WTC11 (cell line): ENCODE measurements at regions not wholly inside any gene's neighbourhood (a gene's known extent, or its start where the extent isn't known, plus 50 kb on each side); places are given as distances from the start of the nearest gene placed in this dataset.

Experiments
- ATAC-seq: fragments of 200-7000 bp; cut with Tn5 transposase; 2 replicates; pipeline ENCODE4 v1.10.0; 2021; ENCODE audit warnings: mild to moderate bottlenecking, moderate library complexity
- CTCF ChIA-PET: fragments of 300-600 bp; sonication (Branson Sonifier 250); formaldehyde crosslinking; loops from one replicate; lab custom pipeline; 2021; ENCODE audit warnings: antibody characterized with exemption; lab: Charles Lee
- POLR2A ChIA-PET: fragments of 350-600 bp; sonication (Branson Sonifier 250); formaldehyde crosslinking; loops from one replicate; lab custom pipeline; 2021; ENCODE audit warnings: antibody characterized with exemption; lab: Charles Lee
- DNase-seq: peaks from one replicate; pipeline ENCODE4 v3.0.0; 2021; ENCODE audit warnings: low spot score
- H3K27ac Mint-ChIP-seq: 2 replicates; pipeline ENCODE4 v1.8.0; 2021; ENCODE audit warnings: mixed read lengths
- H3K27me3 Mint-ChIP-seq: 2 replicates; pipeline ENCODE4 v1.8.0; 2021; ENCODE audit warnings: low read depth, mild to moderate bottlenecking, moderate library complexity, mixed read lengths
- H3K36me3 Mint-ChIP-seq: 2 replicates; pipeline ENCODE4 v1.8.0; 2021; ENCODE audit warnings: mixed read lengths
- H3K4me1 Mint-ChIP-seq: 2 replicates; pipeline ENCODE4 v1.8.0; 2022; ENCODE audit warnings: mixed read lengths
- H3K4me3 Mint-ChIP-seq: 2 replicates; pipeline ENCODE4 v1.8.0; 2021; ENCODE audit warnings: mild to moderate bottlenecking, moderate library complexity, mixed read lengths
- H3K9me3 Mint-ChIP-seq: 2 replicates; pipeline ENCODE4 v1.8.0; 2021; ENCODE audit warnings: mixed read lengths
- EMX1 ChIP-seq: fragments of 250-450 bp; sonication (Bioruptor Pico); IDR thresholded peaks from 2 replicates; pipeline ENCODE4 v1.8.0; 2021; ENCODE audit warnings: mild to moderate bottlenecking
- FOXK1 ChIP-seq: sonication (generic); formaldehyde crosslinking; IDR thresholded peaks from 2 replicates; pipeline ENCODE4 v1.8.0; 2022; ENCODE audit warnings: mild to moderate bottlenecking, moderate library complexity, missing genetic modification reagents
- FOXP1 ChIP-seq: sonication (generic); formaldehyde crosslinking; IDR thresholded peaks from 2 replicates; pipeline ENCODE4 v1.8.0; 2022; ENCODE audit warnings: missing genetic modification reagents, mild to moderate bottlenecking, moderate library complexity, borderline replicate concordance
- GRHL2 ChIP-seq: fragments of 250-450 bp; sonication (Bioruptor Pico); IDR thresholded peaks from 2 replicates; pipeline ENCODE4 v1.8.0; 2022; ENCODE audit warnings: mild to moderate bottlenecking, moderate library complexity; ENCODE audit not compliant: insufficient replicate concordance, severe bottlenecking
- JAZF1 ChIP-seq: fragments of 250-450 bp; sonication (Bioruptor Pico); IDR thresholded peaks from 2 replicates; pipeline ENCODE4 v1.9.0; 2021; ENCODE audit warnings: moderate library complexity, mild to moderate bottlenecking, inconsistent platforms
- MXD4 ChIP-seq: fragments of 250-450 bp; sonication (Bioruptor Pico); IDR thresholded peaks from 2 replicates; pipeline ENCODE4 v1.8.0; 2021; ENCODE audit warnings: mild to moderate bottlenecking, moderate library complexity, borderline replicate concordance
- OVOL2 ChIP-seq: fragments of 250-450 bp; sonication (Bioruptor Pico); IDR thresholded peaks from 2 replicates; pipeline ENCODE4 v1.9.0; 2021; ENCODE audit warnings: mild to moderate bottlenecking, borderline replicate concordance
- PRRX2 ChIP-seq: fragments of 250-450 bp; sonication (Bioruptor Pico); IDR thresholded peaks from 2 replicates; pipeline ENCODE4 v1.8.0; 2021; ENCODE audit warnings: mild to moderate bottlenecking
- TCF7 ChIP-seq: sonication (generic); formaldehyde crosslinking; IDR thresholded peaks from 2 replicates; pipeline ENCODE4 v1.8.0; 2022; ENCODE audit warnings: mild to moderate bottlenecking, low read depth, missing genetic modification reagents, moderate library complexity
- TP53 ChIP-seq: sonication (generic); formaldehyde crosslinking; IDR thresholded peaks from 2 replicates; pipeline ENCODE4 v1.8.1; 2023; ENCODE audit warnings: mild to moderate bottlenecking, missing genetic modification reagents
- ZNF121 ChIP-seq: sonication (generic); formaldehyde crosslinking; IDR thresholded peaks from 2 replicates; pipeline ENCODE4 v1.8.0; 2023; ENCODE audit warnings: missing genetic modification reagents
- ZNF671 ChIP-seq: fragments of 250-450 bp; sonication (Bioruptor Pico); IDR thresholded peaks from 2 replicates; pipeline ENCODE4 v1.8.0; 2021; ENCODE audit warnings: mild to moderate bottlenecking
- TF ChIP-seq, protein P1 (sequence below): fragments of 250-450 bp; sonication (Bioruptor Pico); conservative IDR thresholded peaks from 2 replicates; pipeline ENCODE4 v1.9.0; 2021; ENCODE audit warnings: mild to moderate bottlenecking
- TF ChIP-seq, protein P2 (sequence below): fragments of 250-450 bp; sonication (Bioruptor Pico); IDR thresholded peaks from 2 replicates; pipeline ENCODE4 v1.8.0; 2021; ENCODE audit warnings: mild to moderate bottlenecking
- TF ChIP-seq, protein P3 (sequence below): fragments of 250-450 bp; sonication (Bioruptor Pico); IDR thresholded peaks from 2 replicates; pipeline ENCODE4 v1.9.0; 2021; ENCODE audit warnings: moderate library complexity, mild to moderate bottlenecking, inconsistent platforms, borderline replicate concordance
- TF ChIP-seq, protein P4 (sequence below): fragments of 250-450 bp; sonication (Bioruptor Pico); IDR thresholded peaks from 2 replicates; pipeline ENCODE4 v1.9.0; 2021; ENCODE audit warnings: mild to moderate bottlenecking
- TF ChIP-seq, protein P5 (sequence below): sonication (generic); formaldehyde crosslinking; IDR thresholded peaks from 2 replicates; pipeline ENCODE4 v1.8.1; 2022; ENCODE audit warnings: mild to moderate bottlenecking, moderate library complexity, missing genetic modification reagents

DNA sequence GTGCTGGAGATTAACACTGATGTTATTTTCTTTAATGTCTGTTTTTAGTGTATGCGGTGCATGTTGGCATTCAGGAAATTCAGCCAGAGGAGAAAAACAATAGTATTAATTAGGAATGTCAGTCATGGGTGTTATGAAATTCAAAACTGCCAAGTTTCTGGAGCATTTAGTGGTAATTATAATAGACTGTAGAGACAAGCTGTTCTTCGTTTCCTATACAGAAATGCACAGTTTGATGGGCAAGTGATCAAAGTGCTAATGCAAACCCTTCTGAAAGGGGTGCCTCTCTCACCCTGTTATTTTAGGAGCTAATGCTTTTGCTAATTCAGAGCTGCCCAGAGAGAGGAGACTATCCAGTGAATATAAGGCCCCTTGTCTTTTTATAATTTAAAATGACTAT lies 573.8 kb upstream of the EEF2KMT start (continued):
- TF ChIP-seq, protein P1, sequence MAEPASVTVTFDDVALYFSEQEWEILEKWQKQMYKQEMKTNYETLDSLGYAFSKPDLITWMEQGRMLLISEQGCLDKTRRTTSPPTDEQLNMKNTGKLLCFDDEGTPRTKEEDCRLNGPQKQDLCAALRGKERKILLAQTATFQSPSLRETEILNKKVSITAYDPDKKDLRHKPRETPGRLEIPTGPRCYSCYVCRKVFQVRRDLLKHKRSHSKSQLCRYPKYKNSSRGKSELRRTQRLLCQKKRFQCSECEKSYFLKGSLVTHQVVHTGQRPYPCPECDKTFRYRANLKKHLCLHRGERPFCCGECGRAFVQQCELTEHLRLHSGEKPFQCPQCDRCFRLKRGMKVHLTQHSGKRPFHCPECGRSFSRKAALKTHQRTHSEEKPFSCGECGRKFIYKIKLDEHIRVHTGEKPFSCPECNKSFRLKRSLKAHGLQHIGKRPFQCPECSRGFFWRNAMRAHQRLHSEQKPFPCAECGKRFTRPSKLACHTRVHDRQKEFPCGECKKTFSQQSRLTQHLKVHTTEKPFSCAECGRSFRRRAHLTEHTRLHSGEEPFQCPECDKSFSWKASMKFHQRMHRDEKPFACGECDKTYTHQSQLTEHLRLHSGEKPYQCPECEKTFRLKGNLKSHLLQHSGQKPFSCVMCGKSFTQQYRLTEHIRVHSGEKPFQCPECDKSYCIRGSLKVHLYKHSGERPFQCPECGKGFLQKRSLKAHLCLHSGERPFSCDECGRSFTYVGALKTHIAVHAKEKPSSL (CRISPR knock-in tag), result no peak

DNA sequence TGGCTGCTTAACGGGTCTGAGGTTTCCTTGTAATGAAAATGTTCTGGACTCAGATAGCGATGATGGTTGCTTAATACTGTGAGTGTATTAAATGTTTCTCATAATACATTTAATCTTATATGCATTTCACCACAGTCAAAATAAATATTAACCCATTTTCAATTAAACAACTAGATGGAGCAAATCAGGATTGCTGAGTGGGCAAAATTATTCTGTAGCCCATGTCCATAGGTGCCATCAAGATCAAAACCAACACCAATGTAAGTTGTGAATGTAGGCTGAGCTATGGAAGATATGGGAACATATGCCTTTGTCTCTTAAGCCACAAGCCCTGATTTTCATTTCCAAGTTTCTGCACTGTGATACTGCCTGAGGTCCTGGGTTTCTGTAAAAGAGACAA lies 572.6 kb upstream of the EEF2KMT start:
- peaks cover 93% of the 10 kb centered on the region for H3K9me3 Mint-ChIP-seq
- ChIA-PET POLR2A (no interaction called here), CTCF (no interaction called here)

DNA sequence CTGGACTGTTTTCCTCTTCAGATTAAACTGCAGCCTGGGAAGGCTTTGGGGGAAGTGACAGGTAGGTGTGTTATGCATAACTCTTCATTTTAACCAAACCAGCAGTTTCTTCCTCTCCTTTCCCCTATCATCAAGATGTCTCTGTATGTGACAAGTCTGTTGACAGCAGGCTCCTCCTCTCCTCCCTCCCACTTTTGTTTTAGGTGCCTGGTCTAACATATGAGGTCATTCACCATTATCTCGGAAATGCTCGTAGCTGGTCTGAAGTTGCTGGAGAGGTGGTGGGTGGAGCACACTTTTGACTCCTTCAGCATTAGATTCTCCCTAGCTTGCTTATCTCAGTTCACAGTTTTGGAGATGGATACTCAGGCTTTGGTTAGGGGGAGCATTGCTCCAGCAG lies 571.0 kb upstream of the EEF2KMT start:
- H3K27me3 Mint-ChIP-seq, result peaks cover 5% of the 10 kb centered on the region; the same call in 1 of the 2 replicates
- POLR2A ChIA-PET, result no interaction called here
- no peak overlapping the region for H3K27ac Mint-ChIP-seq
- H3K4me3 Mint-ChIP-seq, result no peak overlapping the region
- TF ChIP-seq, protein P2, sequence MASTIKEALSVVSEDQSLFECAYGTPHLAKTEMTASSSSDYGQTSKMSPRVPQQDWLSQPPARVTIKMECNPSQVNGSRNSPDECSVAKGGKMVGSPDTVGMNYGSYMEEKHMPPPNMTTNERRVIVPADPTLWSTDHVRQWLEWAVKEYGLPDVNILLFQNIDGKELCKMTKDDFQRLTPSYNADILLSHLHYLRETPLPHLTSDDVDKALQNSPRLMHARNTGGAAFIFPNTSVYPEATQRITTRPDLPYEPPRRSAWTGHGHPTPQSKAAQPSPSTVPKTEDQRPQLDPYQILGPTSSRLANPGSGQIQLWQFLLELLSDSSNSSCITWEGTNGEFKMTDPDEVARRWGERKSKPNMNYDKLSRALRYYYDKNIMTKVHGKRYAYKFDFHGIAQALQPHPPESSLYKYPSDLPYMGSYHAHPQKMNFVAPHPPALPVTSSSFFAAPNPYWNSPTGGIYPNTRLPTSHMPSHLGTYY, result no peak
- no peak for TF ChIP-seq OVOL2 (CRISPR knock-in tag)
- TF ChIP-seq, protein P3, sequence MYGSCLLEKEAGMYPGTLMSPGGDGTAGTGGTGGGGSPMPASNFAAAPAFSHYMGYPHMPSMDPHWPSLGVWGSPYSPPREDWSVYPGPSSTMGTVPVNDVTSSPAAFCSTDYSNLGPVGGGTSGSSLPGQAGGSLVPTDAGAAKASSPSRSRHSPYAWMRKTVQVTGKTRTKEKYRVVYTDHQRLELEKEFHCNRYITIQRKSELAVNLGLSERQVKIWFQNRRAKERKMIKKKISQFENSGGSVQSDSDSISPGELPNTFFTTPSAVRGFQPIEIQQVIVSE (CRISPR knock-in tag), result no peak
- no peak for TF ChIP-seq PRRX2
- TF ChIP-seq GRHL2 (CRISPR knock-in tag), result no peak
- no peak for TF ChIP-seq FOXK1 (CRISPR knock-in tag)
- no peak for TF ChIP-seq EMX1 (CRISPR knock-in tag)
- no peak for TF ChIP-seq ZNF671 (CRISPR knock-in tag)
- TF ChIP-seq TCF7, result no peak
- TF ChIP-seq FOXP1 (CRISPR knock-in tag), result no peak
- TF ChIP-seq, protein P4, sequence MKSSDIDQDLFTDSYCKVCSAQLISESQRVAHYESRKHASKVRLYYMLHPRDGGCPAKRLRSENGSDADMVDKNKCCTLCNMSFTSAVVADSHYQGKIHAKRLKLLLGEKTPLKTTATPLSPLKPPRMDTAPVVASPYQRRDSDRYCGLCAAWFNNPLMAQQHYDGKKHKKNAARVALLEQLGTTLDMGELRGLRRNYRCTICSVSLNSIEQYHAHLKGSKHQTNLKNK (CRISPR knock-in tag), result no peak
- no peak for TF ChIP-seq ZNF121 (CRISPR knock-in tag)
- ATAC-seq (no peak), DNase-seq (no peak)
- H3K9me3 Mint-ChIP-seq, result peaks cover 89% of the 10 kb centered on the region
- H3K4me1 Mint-ChIP-seq, result no peaks in the 10 kb centered on the region
- CTCF ChIA-PET, result no interaction called here
- peaks cover 78% of the 10 kb centered on the region for H3K36me3 Mint-ChIP-seq

More for the DNA sequence above, 572.6 kb upstream of the EEF2KMT start:
- ATAC-seq, result no peak
- TF ChIP-seq, protein P2, result no peak
- TF ChIP-seq MXD4 (CRISPR knock-in tag) (no peak), TP53 (CRISPR knock-in tag) (no peak), JAZF1 (CRISPR knock-in tag) (no peak)
- TF ChIP-seq, protein P5, sequence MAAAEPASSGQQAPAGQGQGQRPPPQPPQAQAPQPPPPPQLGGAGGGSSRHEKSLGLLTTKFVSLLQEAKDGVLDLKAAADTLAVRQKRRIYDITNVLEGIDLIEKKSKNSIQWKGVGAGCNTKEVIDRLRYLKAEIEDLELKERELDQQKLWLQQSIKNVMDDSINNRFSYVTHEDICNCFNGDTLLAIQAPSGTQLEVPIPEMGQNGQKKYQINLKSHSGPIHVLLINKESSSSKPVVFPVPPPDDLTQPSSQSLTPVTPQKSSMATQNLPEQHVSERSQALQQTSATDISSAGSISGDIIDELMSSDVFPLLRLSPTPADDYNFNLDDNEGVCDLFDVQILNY (CRISPR knock-in tag), result no peak
- Mint-ChIP-seq H3K4me1 (no peaks in the 10 kb centered on the region), H3K4me3 (no peak overlapping the region), H3K36me3 (peaks cover 82% of the 10 kb centered on the region), H3K27me3 (peaks cover 5% of the 10 kb centered on the region; the same call in 1 of the 2 replicates), H3K27ac (no peak overlapping the region)
- no peak for DNase-seq
